ENCODE measurements at regions not wholly inside any gene's neighbourhood (a gene's known extent, or its start where the extent isn't known, plus 50 kb on each side); places are given as distances from the start of the nearest gene placed in this dataset.
A peak's percentile ranks its signal among the peaks of the same experiment; 100 is the strongest.
"Not testable (repeated sequence)": the region's sequence is repeated elsewhere in the genome, so short reads cannot be mapped to it uniquely, and the experiment has no call there.

DNA sequence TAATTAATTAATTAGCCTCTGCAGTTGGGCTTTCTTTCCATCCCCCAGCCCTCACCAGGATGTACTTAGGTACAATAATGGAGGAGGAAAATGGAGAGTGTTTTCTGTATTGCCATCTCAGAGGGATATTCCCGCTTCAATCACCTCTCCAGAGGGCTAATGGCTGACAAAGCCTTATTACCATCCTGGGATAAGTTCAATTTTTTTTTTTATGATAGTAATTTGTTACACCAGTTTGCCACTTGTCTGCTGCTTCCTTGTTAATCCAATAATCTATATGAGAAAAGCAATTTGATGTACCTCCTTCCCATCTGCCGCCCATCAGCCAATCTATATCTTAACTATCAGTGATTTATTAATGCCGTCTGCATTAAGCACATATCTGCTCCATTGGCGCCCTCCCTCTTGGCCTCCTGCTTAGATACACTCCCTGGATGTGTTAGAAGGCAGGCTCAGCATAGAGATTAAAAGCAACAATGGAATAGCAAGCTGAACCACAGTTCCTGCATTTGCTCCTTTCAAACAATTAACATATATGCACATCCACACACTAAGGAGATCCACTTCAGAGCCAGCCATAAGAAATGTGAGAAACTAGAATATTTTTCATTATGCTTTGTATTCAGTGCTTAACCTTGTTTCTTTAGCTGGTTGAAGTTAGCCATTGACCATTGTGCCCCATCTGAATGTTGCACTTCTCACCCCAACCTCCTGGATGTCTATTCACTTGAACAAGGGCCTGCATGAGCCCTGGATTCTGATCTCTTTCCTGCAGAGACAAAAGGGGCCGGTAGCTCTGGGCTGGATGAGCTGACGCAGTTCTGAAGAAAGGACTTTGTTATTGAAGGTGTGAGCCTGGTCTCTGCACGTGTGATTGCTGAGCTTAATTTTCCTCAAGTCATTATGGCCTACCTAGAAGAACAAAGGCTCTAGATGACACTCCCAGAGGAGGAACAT lies 237.3 kb upstream of the GAP43 start:
- no peak overlapping the region for H3K4me3 ChIP-seq (ENCODE audit: low read length)
- peaks cover 21% of the 10 kb centered on the region for H3K4me1 ChIP-seq (ENCODE audit: insufficient read depth, low read length)
- H3K9me3 ChIP-seq (ENCODE audit: low read length), result no peaks in the 10 kb centered on the region
- H3K36me3 ChIP-seq (ENCODE audit: insufficient read depth, low read length), result no peaks in the 10 kb centered on the region
- no peaks in the 10 kb centered on the region for H3K27me3 ChIP-seq (ENCODE audit: insufficient read depth, low read length)
- peak overlapping the region; percentile 10 for H2AFZ ChIP-seq (ENCODE audit: low read depth, low read length)

GRCh38 chr3:115388166-115388565 lies 235.1 kb upstream of the GAP43 start:
- H2AFZ ChIP-seq (ENCODE audit: low read depth, low read length), result no peak overlapping the region
- no peaks in the 10 kb centered on the region for H3K36me3 ChIP-seq (ENCODE audit: insufficient read depth, low read length)
- H3K27me3 ChIP-seq (ENCODE audit: insufficient read depth, low read length), result no peaks in the 10 kb centered on the region
- no peak overlapping the region for H3K4me3 ChIP-seq (ENCODE audit: low read length)
- no peaks in the 10 kb centered on the region for H3K9me3 ChIP-seq (ENCODE audit: low read length)
- H3K4me1 ChIP-seq (ENCODE audit: insufficient read depth, low read length), result peaks cover 21% of the 10 kb centered on the region

DNA sequence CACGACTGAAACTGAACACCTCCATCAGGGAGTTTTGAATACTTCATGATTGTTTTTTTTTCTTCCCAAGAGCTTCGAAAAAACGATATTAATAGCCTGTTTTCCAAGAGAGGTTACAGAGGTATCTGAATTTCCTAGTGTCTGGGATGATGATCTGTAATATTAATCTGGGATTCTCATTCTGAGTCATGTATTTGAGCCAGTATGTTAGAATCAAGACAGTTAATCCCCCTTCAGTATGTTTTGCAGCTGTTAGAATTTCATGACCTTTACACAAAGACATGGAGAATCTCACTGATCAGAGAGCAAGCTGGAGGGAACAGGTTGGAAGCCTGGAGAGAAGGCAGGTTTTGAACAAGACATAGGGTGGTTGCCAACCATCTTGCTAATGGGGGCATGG lies 234.5 kb upstream of the GAP43 start:
- H3K9me3 ChIP-seq (ENCODE audit: low read length), result no peaks in the 10 kb centered on the region
- H3K4me1 ChIP-seq (ENCODE audit: insufficient read depth, low read length), result peaks cover 21% of the 10 kb centered on the region
- no peak overlapping the region for H3K4me3 ChIP-seq (ENCODE audit: low read length)
- no peaks in the 10 kb centered on the region for H3K36me3 ChIP-seq (ENCODE audit: insufficient read depth, low read length)
- H3K27me3 ChIP-seq (ENCODE audit: insufficient read depth, low read length), result no peaks in the 10 kb centered on the region
- no peak overlapping the region for H2AFZ ChIP-seq (ENCODE audit: low read depth, low read length)

- Histone ChIP-seq H3K36me3 (ENCODE audit: insufficient read depth, low read length) (no peaks in the 10 kb centered on the region), H2AFZ (ENCODE audit: low read depth, low read length) (no peak overlapping the region), H3K4me1 (ENCODE audit: insufficient read depth, low read length) (peaks cover 29% of the 10 kb centered on the region), H3K27me3 (ENCODE audit: insufficient read depth, low read length) (no peaks in the 10 kb centered on the region), H3K9me3 (ENCODE audit: low read length) (no peaks in the 10 kb centered on the region), H3K4me3 (ENCODE audit: low read length) (no peak overlapping the region)
Observed at GRCh38 chr3:115396801-115397200, 226.5 kb upstream of the GAP43 start.

DNA sequence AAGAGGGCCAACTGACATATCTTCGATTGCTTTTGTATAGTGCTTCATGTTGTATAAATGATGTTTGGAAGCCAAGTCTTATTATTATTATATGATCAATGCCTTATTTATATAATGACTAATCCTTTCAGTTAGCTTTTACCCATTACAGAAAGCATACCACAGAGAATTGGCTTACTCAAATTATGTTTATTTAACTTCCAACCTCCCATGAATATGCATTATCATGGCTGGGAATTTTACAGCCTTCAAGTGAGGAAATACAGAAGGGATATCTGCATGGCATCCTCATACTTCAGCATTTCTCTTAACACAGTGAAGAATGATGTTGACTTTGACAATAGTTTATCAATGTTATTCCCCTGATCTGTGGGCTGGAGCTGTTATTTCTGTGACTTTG lies 225.9 kb upstream of the GAP43 start:
- H2AFZ ChIP-seq (ENCODE audit: low read depth, low read length), result no peak overlapping the region
- peaks cover 29% of the 10 kb centered on the region for H3K4me1 ChIP-seq (ENCODE audit: insufficient read depth, low read length)

DNA sequence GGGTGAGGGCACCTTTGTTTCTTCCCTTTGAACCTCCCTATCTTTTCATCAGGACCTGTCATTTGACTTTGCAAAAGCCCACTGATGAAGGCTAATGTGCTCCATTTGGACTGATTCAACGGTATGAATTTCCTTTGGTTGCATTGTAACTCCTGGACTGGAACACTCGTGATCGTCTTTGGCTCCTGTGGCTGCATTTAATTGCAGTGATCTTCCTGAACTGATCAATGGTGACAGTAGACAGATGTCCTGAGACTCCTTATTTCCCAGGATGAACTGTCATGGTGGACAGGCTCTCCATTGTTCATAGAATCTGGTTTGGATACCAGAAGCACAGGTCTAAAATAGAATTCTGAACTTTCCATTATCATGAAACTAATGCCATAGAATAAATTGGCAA lies 224.8 kb upstream of the GAP43 start:
- H3K4me1 ChIP-seq (ENCODE audit: insufficient read depth, low read length), result peaks cover 29% of the 10 kb centered on the region
- no peaks in the 10 kb centered on the region for H3K36me3 ChIP-seq (ENCODE audit: insufficient read depth, low read length)
- no peaks in the 10 kb centered on the region for H3K27me3 ChIP-seq (ENCODE audit: insufficient read depth, low read length)
- H3K9me3 ChIP-seq (ENCODE audit: low read length), result no peaks in the 10 kb centered on the region
- no peak overlapping the region for H2AFZ ChIP-seq (ENCODE audit: low read depth, low read length)
- no peak overlapping the region for H3K4me3 ChIP-seq (ENCODE audit: low read length)

More for the DNA sequence above, 225.9 kb upstream of the GAP43 start:
- Histone ChIP-seq H3K4me3 (ENCODE audit: low read length) (no peak overlapping the region), H3K27me3 (ENCODE audit: insufficient read depth, low read length) (no peaks in the 10 kb centered on the region), H3K36me3 (ENCODE audit: insufficient read depth, low read length) (no peaks in the 10 kb centered on the region), H3K9me3 (ENCODE audit: low read length) (no peaks in the 10 kb centered on the region)

DNA sequence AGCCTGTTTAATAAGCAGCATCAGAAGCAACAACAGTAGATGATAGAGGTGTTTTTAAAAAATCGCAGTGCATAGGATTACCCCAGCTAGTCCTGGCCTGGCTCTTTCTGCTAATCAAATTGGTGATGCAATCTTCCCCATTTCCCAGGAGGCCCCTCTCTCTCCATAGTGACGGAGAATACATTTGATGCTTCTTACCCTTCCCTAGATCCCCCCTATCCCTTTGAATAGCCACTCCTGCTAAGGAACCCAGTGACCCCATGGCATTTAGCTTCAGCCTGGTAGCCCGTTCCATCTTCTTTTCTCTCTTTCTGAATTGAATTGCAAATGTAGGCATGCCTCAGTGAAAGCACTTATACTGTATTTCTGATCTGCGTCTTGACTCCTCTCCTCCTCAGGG lies 223.6 kb upstream of the GAP43 start:
- no peaks in the 10 kb centered on the region for H3K36me3 ChIP-seq (ENCODE audit: insufficient read depth, low read length)
- no peaks in the 10 kb centered on the region for H3K27me3 ChIP-seq (ENCODE audit: insufficient read depth, low read length)
- peaks cover 38% of the 10 kb centered on the region for H3K4me1 ChIP-seq (ENCODE audit: insufficient read depth, low read length)
- H3K4me3 ChIP-seq (ENCODE audit: low read length), result no peak overlapping the region
- H3K9me3 ChIP-seq (ENCODE audit: low read length), result no peaks in the 10 kb centered on the region
- peak overlapping the region; percentile 30 for H2AFZ ChIP-seq (ENCODE audit: low read depth, low read length)

DNA sequence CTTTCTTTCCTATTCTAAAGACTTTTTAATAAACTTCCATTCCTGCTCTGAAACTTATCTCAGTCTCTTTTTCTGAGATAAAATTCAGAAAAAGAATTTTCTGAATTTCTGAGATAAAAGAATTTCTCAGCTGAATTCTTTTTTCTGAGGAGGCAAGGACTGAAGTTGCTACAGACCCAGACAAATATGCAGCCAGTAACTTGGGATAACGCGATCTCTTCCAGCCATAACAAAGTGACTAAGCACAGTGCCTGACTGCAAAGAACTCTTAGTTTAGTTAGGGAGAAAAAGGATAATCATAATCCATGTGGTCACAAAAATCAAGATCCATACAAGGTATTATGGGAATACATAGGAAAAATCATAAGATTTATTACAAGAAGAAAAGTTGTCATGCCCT lies 222.0 kb upstream of the GAP43 start:
- no peaks in the 10 kb centered on the region for H3K27me3 ChIP-seq (ENCODE audit: insufficient read depth, low read length)
- H3K4me3 ChIP-seq (ENCODE audit: low read length), result no peak overlapping the region
- H2AFZ ChIP-seq (ENCODE audit: low read depth, low read length), result no peak overlapping the region
- H3K36me3 ChIP-seq (ENCODE audit: insufficient read depth, low read length), result no peaks in the 10 kb centered on the region
- H3K4me1 ChIP-seq (ENCODE audit: insufficient read depth, low read length), result peaks cover 49% of the 10 kb centered on the region
- no peaks in the 10 kb centered on the region for H3K9me3 ChIP-seq (ENCODE audit: low read length)

GRCh38 chr3:115401851-115402501 lies 221.3 kb upstream of the GAP43 start:
- no peaks in the 10 kb centered on the region for H3K36me3 ChIP-seq (ENCODE audit: insufficient read depth, low read length)
- H3K4me1 ChIP-seq (ENCODE audit: insufficient read depth, low read length), result peaks cover 49% of the 10 kb centered on the region
- H2AFZ ChIP-seq (ENCODE audit: low read depth, low read length), result no peak overlapping the region
- no peaks in the 10 kb centered on the region for H3K27me3 ChIP-seq (ENCODE audit: insufficient read depth, low read length)
- no peaks in the 10 kb centered on the region for H3K9me3 ChIP-seq (ENCODE audit: low read length)
- no peak overlapping the region for H3K4me3 ChIP-seq (ENCODE audit: low read length)

GRCh38 chr3:115402651-115403050 lies 220.7 kb upstream of the GAP43 start:
- Histone ChIP-seq H3K4me1 (ENCODE audit: insufficient read depth, low read length) (peaks cover 49% of the 10 kb centered on the region), H3K4me3 (ENCODE audit: low read length) (no peak overlapping the region), H3K36me3 (ENCODE audit: insufficient read depth, low read length) (no peaks in the 10 kb centered on the region), H3K27me3 (ENCODE audit: insufficient read depth, low read length) (no peaks in the 10 kb centered on the region), H3K9me3 (ENCODE audit: low read length) (no peaks in the 10 kb centered on the region), H2AFZ (ENCODE audit: low read depth, low read length) (no peak overlapping the region)

GRCh38 chr3:115403786-115404185 lies 219.5 kb upstream of the GAP43 start:
- peaks cover 42% of the 10 kb centered on the region for H3K4me1 ChIP-seq (ENCODE audit: insufficient read depth, low read length)
- no peaks in the 10 kb centered on the region for H3K9me3 ChIP-seq (ENCODE audit: low read length)
- no peaks in the 10 kb centered on the region for H3K27me3 ChIP-seq (ENCODE audit: insufficient read depth, low read length)
- no peaks in the 10 kb centered on the region for H3K36me3 ChIP-seq (ENCODE audit: insufficient read depth, low read length)
- H2AFZ ChIP-seq (ENCODE audit: low read depth, low read length), result no peak overlapping the region
- H3K4me3 ChIP-seq (ENCODE audit: low read length), result no peak overlapping the region

DNA sequence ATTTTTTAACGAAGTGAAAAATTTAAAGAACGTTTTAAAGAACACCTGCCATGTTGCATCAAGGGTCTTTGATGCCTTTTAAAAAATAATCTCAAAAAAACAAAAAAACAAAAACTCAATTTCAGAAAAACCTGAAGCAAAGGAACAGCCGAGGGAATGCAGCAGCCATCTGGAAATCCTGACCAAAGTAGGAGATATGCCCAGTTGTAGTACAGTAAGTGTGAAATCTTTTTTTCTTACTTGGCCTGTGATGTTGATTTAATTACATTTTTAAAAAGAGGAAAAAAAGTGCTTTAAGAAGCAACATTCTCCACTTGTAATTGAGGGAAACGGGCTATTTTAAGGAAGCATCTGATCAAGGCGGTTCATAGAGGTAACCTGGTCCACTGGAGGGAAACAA lies 213.7 kb upstream of the GAP43 start:
- no peaks in the 10 kb centered on the region for H3K9me3 ChIP-seq (ENCODE audit: low read length)

DNA sequence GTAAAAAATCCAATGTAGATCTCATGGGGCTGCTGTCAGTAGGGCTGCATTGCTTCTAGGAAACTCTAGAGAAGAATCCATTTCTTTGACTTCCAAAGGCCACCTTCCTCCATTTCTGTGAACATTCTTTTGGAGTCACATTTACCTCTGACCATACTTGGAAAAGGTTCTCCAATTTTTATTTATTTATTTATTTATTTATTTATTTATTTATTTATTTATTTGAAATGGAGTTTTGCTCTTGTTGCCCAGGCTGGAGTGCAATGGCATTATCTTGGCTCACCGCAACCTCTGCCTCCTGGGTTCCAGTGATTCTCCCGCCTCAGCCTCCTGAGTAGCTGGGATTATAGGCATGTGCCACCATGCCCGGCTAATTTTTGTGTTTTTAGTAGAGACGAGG lies 208.7 kb upstream of the GAP43 start:
- H3K4me1 ChIP-seq (ENCODE audit: insufficient read depth, low read length), result peaks cover 24% of the 10 kb centered on the region
- not testable (repeated sequence) for H2AFZ ChIP-seq (ENCODE audit: low read depth, low read length); H3K36me3 ChIP-seq (ENCODE audit: insufficient read depth, low read length); H3K9me3 ChIP-seq (ENCODE audit: low read length); H3K27me3 ChIP-seq (ENCODE audit: insufficient read depth, low read length); H3K4me3 ChIP-seq (ENCODE audit: low read length)

More for the DNA sequence above, 213.7 kb upstream of the GAP43 start:
- Histone ChIP-seq H3K4me3 (ENCODE audit: low read length) (no peak overlapping the region), H2AFZ (ENCODE audit: low read depth, low read length) (no peak overlapping the region), H3K27me3 (ENCODE audit: insufficient read depth, low read length) (no peaks in the 10 kb centered on the region), H3K36me3 (ENCODE audit: insufficient read depth, low read length) (no peaks in the 10 kb centered on the region), H3K4me1 (ENCODE audit: insufficient read depth, low read length) (peaks cover 13% of the 10 kb centered on the region)

Measured in neuron (in vitro differentiated cells).